Fibroblast of upper back skin (primary cell): ENCODE measurements at regions not wholly inside any gene's neighbourhood (a gene's known extent, or its start where the extent isn't known, plus 50 kb on each side); places are given as distances from the start of the nearest gene placed in this dataset.
A peak's percentile ranks its signal among the peaks of the same experiment; 100 is the strongest.
"Not testable (repeated sequence)": the region's sequence is repeated elsewhere in the genome, so short reads cannot be mapped to it uniquely, and the experiment has no call there.

Source experiments
- DNase-seq: peaks from one replicate; pipeline ENCODE4 v3.0.0-alpha.2; 2013

DNA sequence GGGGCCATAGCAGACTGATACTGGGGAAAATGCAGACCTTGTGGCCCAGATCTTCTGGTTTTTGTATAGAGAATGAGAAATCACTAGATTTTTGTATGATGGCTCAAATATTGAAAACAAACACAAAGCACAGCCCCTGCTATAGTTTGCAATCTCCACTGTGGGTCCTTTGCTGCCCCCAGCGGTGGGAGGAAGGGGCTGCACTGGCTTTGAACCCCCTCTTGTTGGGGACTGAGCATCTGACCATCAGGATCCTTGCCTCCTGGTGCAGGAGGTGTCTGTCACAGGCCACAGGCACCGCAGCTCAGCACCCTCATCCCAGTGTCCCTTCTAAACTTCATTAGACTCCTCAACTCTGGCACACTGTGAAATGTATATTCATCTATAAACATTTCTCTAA lies 252.3 kb downstream of the BCL2L11 start:
- DNase-seq = not testable (repeated sequence)

DNA sequence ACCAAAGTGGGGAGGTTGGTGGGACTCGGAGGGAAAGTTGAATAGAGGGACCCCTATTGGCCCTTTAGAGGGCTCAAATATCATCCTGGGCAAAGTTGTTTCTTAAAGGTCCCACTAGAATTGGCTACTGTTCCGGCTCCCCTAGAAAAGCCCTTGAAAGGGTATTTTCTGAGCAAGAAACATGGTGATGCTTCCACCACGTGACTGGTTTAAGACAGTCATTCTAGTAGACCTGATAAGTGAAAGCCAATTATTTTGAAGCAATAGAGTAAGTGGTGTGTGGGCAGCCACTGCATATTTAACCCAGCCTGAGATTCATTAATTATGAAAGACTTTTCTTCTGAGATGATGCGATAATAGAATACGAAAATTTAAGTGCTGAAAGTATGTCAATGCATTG lies 253.3 kb downstream of the BCL2L11 start:
- DNase-seq = not testable (repeated sequence)

DNA sequence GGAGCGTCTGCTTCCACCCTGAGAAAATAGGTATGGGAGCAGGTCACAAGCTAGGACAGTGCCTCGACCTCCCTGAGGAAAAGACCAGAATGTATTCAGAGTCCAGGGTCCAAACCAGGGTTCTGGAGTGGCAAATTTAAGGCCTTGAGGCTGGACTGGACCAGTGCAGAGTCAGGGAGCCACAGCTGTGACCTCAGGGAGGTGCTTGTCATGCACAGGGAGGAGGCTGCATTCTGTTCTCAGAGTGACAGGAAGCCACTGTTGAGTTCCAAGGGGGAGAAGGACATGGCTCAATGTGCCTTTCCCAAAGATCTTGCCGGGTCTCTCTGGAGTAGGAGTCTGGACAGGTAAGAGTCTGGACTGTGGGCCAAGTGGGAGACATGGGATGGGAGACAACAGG lies 254.0 kb downstream of the BCL2L11 start:
- DNase-seq = not testable (repeated sequence)

DNA sequence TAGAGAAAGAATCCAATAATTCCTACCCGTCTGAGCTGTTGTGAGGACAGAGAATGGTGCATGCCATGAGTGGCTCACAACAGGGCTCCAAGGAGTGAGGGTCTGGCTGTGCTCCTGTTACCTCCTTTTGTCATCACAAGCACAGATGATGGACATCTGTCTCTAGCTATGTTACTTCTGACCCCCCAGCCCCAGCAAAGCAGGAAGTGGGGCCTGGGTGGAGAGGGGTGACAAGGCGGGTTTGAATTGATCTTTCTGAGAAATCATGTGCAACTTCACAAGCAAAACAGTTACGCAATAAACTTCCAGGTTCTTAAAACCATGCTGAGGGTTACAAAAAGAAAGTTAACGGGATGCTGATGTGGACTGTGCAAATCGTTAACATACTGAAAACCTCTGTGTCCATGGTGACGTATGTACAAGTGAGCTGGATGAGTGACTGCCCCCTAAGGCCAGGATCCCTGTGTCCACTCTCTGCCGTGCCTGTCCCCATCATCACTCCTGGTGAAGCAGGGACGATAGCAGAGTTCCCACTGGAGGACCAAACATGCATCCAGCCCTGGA lies 254.7 kb downstream of the BCL2L11 start:
- DNase-seq = not testable (repeated sequence)

DNA sequence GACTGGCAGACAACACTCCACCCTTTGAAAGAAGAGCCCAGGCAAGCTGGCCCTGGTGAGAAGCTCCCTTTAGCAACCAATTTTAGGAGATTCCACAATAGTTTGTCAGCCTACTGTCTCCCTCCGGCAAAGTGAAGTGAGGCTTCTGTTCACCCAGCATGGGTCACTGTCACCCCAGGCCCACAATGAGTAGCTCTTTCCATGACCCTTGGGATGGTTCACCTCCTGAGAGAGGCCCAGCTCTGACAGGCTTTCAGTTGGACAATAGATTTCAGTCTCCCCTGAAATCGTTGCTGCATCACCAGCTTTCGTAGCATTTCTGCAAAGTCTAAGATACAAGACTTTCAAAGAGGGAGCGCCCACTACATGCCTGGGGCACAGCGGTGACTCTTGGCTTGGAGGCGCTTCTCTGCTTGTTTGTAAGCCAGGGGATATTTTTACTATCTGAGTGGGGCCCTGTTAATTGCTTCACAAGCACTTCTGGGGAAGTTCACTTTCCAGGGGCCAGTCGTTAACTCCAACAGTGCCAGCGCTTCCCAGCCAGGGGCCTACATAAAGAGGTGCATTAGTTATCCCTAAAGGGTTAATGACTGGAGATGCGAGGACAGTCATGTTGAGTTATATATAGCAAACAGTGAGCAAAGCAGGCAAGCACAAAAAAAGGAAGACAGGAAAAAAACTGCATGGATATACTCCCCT lies 255.7 kb downstream of the BCL2L11 start:
- not testable (repeated sequence) for DNase-seq

DNA sequence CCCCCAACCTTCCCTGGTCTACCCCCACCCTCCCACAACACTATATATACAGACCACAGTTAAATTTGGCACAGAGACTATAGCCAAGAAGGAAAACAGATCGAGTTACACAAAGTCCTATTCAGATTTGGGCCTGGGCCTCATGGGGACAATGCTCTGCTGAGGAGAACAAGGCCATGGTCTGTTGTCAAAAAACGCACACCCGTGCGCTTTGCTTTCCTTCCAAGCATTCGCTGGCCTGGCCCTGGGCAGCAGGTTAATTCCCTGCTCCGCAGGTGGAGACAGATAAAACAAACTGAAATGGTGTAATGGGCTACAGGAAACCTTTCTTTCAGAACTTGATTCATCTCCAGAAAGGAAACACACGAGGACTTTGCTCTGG lies 256.2 kb downstream of the BCL2L11 start:
- DNase-seq = not testable (repeated sequence)

DNA sequence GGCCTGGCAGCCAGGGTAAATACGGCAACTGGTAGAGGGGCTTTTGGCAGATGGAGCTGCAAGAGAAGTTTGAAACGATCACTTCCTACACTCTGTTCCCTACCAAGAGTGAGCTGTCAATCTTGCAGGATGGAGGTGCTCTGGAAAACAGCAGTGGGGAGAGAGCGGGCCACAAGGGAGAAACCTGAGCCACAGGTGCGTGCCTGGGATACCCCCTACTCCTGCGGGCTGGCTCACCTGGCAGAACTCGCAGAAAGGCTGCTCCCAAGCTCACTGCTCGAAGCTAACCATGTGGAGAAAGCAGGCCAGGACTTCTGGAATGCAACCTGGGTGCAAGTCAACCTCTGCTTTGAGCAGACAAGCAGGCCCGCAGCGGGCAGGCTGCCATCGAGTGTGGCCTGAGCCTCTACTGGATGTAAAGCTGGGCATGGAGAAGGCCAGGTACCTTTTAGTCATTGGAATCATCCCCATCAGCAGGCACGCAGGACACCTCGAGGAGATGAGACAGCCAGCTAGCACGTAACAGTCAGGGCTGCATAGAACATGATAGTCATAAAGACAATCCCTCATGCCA lies 256.8 kb downstream of the BCL2L11 start:
- DNase-seq = not testable (repeated sequence)

DNA sequence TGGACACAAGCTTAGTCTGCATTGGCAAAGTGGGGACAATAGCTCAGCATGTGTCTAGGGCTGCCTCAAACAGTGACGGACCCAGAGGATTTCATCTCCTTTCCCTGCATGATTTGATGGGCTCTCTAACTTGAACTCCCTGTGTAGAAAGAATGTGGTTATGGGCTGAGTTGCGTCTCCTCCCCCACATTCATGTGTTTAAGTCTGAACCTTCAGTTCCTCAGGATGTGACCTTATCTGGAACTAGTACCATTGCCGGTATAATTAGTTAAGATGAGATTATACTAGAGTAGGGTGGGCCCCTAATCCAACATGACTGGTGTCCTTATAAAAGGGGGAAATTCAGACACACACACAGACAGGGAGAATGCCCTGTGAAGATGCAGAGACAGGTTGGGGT lies 257.6 kb downstream of the BCL2L11 start:
- DNase-seq = not testable (repeated sequence)

DNA sequence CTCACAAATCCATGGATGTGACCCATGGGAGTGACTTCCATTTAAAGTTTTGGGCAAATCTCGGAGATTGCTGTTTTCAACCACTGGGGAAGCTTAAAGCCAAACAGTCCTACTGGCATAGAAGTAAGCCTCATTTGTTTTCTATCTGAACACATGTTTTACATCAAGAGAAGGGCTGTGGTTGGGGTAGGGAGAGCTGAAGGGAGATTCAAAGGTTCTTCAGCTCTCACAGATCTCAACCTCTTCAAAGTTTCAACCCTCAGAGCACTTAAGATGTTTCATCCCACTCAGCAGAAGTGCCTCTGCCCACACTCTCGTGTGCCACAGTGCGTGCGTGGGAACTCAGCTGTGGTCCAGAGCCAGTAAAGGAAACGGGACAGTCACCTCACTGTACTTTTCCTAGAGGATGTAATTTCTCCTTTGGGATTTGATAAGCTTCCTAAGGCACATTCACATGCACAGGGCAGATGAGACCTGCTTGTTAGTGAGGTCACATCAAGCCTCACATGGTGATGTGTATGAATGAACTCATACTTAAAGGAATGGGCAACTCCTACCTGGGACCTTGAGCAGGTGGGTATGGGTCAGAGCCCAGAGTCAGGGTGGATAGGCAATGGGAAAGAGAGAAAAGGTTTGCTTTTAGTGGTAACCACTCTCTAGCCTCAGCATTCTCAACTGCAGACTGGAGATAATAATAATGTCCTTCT lies 260.2 kb downstream of the BCL2L11 start:
- not testable (repeated sequence) for DNase-seq

DNA sequence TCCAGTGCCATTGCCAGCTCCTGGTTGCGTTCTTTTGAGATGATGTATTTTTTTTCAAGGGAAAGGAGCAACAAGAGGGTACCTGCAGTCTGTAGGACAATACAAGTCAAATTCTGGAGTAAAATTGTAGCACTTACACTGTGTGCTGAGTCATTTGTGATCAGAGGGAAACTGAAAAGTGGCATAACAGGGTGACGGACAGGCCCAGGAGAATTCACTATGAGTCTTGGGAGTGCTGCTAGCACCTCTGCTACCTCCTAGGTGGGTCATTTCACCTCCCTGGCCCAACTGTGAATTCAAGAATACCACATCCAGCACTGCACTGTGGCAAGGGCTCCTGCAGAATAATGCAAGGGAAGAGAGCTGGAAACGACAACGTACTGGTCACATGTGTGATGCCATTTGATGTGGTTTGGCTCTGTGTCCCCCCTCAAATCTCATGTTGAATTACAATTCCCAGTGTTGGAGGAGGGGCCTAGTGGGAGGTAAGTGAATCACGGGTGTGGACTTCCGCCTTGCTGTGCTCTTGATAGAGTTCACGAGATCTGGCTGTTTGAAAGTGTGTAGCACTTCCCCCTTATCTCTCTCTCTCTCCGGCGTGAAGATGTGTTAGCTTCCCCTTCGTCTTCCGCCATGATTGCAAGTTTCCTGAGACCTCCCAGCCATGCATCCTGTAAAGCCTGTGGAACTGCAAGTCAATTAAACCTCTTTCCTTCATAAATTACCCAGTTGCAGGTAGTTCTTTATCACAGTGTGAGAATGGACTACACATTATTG lies 261.0 kb downstream of the BCL2L11 start:
- not testable (repeated sequence) for DNase-seq

DNA sequence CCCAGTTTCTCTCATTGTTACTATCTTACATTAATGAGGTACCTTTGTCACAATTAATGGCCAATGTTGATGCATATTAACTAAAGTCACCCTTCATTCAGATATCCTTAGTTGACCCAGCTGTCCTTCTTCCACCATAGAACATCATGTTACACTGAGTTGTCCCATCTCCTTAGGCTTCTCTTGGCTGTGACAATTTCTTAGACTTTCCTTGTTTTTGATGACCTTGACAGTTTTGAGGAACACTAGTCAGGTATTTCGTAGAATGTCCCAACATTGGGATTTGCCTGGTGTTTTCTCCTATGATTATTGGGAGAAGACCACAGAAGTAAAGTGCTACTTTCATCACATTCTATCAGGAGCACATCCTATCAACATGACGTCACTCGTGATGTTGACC lies 261.8 kb downstream of the BCL2L11 start:
- DNase-seq = not testable (repeated sequence)

DNA sequence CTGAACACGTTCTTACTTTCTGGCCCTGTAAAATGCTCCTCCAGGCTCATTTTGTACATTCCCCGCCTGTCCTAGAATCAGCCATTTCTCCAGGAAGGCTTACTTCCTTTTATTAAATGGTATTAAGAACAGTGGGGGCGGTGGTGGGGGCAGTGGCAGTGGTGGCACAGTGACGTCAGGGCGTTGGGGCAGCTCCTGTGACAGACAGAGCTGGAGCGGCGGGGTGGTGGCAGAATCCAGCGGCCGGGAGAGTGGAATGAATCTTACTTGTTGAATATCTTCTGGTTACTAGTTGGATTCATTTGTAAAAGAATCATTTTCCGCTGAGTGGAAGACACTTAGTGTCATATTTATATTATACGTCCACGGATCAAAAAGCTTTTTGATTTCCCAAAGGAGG lies 262.6 kb downstream of the BCL2L11 start:
- not testable (repeated sequence) for DNase-seq

DNA sequence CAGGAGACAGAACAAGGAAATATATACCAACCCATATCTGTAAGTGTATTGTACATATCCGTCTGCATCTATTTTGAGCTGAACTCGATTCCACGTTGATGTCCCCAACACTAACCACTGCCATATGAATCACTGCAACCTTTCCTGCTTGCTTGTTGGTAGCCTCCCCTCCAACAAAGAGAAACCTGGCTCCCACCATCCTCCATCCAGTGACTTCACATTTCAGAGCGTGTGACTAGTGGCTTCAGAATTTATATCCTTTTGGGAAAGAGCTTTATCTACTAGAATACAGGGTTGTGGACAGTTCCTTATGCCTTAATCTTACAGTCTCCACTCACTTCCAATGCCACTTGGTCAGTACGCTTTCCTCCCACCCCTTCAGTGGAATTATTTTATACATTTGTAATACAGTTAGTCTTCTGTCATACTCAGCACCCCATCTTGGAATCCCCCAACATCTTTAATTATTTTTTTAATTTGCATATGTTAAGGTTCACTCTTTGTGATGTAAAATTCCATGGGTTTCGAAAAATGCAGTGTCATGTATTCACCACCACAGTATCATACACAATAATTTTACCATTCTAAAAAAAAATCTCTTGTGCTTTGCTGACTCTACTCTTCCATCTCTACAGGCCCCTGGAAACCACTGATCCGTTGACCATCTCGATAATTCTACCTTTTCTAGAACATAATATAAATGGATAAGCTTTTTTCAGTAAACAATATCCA lies 264.7 kb downstream of the BCL2L11 start:
- DNase-seq = peak; percentile 42

DNA sequence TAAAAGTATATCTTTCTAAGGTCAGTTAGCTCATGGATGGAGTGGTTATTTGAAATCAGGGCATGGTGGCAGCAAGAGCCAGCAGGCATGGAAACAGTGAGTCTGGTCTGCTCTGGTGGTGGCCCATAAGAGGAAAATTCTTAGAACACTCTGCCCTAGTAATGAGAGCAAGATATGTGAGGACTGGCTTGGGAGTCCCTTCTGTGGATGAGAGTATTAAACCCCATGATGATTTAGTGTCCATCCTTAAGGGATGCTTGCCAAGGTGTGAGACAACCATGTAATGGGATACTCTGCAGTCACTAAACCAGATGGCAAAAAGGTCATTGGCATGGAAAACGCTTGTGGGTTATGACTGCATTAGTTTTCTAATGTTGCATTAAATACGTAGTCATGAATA lies 269.9 kb downstream of the BCL2L11 start:
- not testable (repeated sequence) for DNase-seq

DNA sequence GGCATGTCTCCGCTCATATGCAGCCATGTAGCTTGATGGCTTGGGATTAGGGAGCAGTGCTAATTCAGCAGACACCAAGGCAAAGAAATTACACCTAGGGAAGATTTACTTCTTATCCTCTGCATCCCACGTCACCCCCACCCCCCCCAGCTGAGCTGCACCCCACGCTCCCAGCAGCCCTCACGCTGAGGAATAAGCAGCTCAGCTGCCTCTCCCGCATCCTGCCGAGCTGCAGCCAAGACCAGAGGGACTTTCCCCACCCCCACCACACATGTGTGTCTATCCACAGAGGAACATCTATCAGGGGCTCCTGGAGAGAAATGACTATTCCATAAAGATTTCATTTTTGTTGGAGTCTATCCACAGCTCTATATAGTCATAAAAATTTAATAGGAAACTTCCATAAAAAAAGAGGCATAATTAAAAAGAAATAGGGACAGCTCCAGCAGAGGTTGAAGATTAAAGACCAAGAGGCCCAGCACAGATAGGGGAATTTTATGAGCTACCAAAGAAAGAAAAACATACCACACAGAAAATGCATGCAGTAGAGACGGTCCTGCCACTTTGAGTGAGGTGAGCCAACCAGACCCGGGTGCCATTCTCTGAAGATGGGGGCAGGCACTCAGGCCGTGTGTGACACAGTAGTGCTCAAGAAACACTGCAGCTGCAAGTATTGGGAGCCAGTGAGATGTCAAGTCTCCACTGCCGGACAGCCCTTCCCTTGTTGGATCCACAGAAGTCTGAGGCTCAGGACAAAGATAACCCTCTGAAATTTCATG lies 274.8 kb downstream of the BCL2L11 start:
- DNase-seq = peak; percentile 75

DNA sequence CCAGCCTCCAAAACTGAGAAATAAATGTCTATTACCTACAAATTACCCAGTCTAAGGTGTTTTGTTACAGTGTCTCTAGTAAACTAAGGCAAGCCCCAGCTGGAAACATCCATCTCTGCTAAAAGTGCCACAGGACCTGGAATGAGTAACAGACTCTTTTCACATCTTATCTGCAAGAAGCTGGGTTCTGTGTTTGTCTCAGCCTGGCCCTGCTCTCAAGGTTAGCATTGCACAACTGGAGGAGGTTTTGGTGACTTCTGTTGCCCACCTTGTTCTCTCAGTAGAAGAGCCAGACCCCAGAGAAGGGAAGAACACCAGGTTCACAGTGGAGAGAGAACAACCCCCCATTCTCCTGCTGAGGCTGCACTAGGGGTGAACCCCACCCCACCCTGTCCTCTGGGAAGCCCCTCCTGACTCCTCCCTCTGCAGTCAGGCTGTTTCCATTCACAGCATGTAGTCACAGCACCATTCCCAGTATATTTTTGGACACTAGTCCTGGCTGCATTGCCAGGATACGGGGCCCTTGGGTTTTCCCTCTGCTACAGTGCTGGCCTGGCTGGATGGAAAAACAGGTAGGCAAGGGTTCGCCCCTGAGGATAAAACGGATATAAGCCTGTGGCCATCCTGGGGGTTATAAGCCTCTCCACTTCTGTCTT lies 280.0 kb downstream of the BCL2L11 start:
- not testable (repeated sequence) for DNase-seq

DNA sequence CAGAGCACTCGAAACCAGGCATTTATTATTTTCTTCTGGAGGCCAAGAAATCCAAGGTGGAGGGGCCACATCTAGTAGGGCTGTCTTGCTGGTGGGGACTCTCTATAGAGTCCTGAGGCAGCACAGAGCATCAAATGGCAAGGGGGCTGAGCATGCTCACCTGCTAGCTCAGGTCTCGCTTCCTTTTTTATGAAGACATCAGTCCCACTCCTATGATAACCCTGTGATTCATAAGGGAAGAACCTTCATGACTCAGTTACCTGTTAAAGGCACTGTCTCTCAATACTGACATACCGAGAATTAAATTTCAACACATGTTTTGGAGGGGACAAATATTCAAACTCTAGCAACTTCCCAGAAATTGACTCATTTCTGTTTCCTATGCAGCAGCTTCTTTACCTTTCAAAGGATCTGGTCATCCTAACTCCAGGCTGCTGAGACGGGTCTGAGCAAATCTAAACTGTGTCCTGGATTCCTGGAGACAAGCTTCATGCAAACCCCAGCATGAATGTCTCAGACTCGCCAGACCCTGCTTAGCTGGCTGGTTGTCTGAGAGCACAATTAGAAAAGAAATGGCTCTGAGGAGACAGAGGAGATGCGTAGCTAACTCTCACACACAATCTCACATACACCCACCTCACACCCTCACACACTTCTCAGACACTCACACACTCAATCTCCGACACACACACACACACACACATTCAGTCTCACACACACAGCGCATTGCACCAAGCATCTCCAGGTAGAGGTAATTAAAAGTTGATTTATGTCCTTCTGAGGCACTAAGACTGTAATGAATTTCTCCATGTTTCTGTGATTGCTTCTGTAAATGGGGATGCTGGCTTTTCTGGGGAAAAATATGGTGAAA lies 280.8 kb downstream of the BCL2L11 start:
- not testable (repeated sequence) for DNase-seq

DNA sequence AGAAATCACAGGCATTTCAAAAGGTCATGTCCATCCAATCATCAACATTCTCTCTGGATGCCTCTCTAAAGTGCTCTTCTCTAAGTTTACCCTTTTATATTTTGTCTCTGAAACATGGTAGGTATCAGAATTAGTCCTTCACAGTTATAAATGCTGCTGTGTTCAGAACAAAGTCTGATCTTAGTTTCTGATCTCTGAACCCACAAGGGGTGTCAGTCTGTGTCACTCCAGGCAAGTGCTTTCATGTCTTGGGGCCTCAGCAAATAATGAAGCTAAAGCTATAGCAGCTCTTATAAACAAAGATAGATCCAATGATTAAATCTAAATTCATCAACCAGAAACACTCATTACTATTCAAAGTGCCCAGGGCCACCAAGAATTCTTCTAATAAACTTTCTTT lies 281.7 kb downstream of the BCL2L11 start:
- not testable (repeated sequence) for DNase-seq

DNA sequence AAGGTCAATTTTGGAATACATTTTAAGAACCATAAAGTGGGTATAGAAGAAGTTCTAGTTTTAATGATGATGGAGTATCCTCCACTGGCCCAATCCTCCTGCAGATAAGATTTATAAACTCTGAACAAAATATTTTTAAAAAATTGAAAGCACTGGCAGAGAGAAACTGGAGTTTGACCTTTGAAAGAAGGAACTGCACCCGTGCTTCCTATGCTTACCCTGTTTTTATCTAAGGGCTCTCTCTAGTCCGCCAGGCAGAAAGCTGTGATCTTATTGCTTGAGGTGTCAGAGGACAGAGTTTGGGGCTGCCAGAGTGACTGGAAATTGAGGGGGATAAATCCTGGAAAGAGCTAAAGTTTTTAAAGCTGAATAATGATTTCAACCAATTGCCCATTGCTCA lies 282.6 kb downstream of the BCL2L11 start:
- not testable (repeated sequence) for DNase-seq

DNA sequence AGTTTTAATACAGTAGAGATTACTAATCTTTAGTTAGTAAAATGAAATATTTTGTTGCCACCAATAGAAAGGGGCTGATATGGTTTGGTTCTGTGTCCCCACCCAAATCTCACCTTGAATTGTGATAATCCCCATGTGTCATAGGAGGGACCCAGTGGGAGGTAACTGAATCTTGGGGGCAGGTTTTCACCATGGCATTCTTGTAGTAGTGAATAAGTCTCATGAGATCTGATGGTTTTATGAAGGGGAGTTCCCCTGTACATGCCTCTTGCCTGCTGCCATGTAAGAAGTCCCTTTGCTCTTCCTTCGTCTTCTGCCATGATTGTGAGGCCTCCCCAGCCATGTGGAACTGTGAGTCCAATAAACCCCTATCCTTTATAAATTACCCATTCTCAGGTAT lies 285.9 kb downstream of the BCL2L11 start:
- not testable (repeated sequence) for DNase-seq
